HPDE6-E6E7 (cell line): ENCODE measurements at regions not wholly inside any gene's neighbourhood (a gene's known extent, or its start where the extent isn't known, plus 50 kb on each side); places are given as distances from the start of the nearest gene placed in this dataset.

Experiments
- DNase-seq: peaks from one replicate; pipeline ENCODE4 v3.0.0; 2011; ENCODE audit warnings: missing footprints; ENCODE audit errors: extremely low spot score

GRCh38 chr1:173128742-173129141 lies 78.0 kb upstream of the TNFSF18 start:
- DNase-seq: no peak

- no peak for DNase-seq
Observed at GRCh38 chr1:173127369-173128307, 76.9 kb upstream of the TNFSF18 start.

- no peak for DNase-seq
Observed at GRCh38 chr1:173126421-173126820, 75.7 kb upstream of the TNFSF18 start.

GRCh38 chr1:173122958-173123852 lies 72.5 kb upstream of the TNFSF18 start:
- DNase-seq: peak; percentile 79

DNA sequence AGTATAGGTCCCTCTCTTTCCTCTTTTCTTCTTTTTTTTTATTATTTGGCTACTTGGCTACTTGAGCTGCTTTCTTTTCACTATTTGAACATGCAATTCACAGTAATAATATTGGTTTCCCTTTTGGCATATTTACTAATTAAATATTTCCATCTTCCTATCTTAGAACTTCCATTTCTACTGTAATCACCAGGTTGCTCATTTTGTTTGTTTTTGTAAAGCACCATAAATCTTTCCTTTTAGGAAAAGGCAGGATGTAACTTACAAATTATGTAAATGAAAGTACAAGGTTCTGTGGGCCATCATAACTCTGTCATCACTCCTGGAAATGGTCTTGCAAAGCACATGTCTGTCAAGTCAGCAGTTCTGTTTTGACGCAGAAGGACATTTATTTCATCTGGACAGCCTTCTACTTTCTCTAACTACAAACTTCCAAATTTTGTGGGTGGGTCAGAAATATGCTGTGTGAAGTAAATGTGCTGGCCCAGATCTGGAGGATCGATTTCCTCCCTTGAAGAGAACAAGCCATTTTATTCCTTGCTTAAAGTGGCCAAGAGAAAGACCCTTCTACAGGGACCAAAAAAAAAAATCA lies 71.7 kb upstream of the TNFSF18 start:
- DNase-seq: no peak

- no peak for DNase-seq
Observed at GRCh38 chr1:173118404-173118803, 67.7 kb upstream of the TNFSF18 start.

DNA sequence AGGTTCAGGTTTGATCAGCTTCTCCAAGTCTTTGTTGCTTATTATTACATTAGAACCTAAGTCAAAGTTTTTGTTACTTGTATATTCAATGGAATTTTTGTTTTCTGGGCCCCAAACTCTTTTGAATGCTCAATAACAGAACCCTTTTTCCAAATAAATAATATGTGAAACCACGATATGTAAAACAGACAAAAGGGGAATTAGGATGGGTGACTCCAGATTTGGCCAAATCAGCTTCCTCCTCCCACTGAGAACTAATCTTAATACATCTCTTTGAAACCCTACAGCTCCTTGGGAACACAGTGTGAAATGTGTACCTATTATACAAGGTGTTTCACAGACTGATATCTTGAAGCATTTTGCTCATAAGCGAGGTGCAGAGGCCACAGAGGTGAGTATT lies 67.0 kb upstream of the TNFSF18 start:
- DNase-seq: no peak

DNA sequence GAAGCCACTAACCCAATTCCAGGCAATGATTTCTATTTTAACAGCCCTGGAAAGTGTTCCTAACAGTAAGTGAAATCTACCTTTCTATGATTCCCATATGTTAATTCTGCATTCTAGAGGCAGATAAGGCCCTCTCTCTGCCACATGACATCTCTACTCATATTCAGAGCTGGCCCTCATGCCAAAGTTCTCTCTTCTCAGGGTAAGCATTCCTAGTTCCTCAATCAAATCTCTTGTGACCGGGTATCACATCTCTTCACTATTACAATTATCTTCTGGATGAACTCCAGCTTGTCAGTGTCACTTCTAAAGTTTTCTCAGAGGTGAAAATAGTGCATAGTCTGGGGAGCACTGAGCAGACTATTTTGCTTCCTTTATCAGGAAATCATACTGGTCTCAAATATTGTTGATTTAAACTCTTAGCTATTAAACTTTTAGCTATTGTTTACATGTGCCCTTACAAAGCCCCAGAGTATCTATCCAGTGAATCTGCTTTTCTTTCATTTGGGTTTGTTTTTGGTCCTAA lies 66.4 kb upstream of the TNFSF18 start:
- DNase-seq: no peak

GRCh38 chr1:173114346-173114745 lies 63.6 kb upstream of the TNFSF18 start:
- no peak for DNase-seq

DNA sequence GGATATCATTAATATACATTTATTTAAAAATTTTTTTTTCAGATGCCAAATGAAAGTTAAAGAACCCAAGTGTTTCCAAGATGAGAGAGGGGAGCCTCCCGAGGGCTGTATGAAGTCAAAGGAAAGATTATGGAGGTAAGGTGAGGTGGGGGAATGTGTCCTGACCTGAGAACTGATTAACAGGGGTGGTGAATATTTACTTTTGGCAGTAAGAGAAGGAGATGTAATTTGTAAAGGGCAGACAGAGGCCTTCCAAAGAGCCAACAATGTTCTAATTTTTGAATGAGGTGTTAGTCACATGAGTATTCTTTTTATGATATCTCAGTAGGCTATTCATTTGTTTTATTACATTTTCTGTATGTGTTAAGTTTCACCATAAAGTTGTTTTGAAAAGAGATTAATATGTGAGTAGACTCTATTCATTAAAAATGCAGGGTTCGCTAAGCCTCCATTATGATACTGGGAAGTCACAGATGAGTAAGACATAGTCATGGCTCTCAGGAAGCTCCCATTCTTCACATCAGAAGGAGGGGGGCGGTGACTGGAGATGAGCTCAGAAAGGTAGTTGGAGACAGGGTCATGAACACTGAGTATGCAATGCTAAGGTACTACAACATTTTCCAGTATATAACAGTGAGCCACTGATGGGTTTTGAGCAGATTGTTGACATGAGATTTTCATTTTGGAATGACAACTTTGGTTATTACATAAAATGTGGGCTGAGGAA lies 62.4 kb upstream of the TNFSF18 start:
- DNase-seq: peak; percentile 58

- DNase-seq: no peak
Observed at GRCh38 chr1:173112129-173112528, 61.4 kb upstream of the TNFSF18 start.

GRCh38 chr1:173107696-173108095 lies 57.0 kb upstream of the TNFSF18 start:
- no peak for DNase-seq

- no peak for DNase-seq
Observed at GRCh38 chr1:173103006-173103405, 52.3 kb upstream of the TNFSF18 start.

GRCh38 chr1:173101589-173101988 lies 50.8 kb upstream of the TNFSF18 start:
- DNase-seq: no peak

DNA sequence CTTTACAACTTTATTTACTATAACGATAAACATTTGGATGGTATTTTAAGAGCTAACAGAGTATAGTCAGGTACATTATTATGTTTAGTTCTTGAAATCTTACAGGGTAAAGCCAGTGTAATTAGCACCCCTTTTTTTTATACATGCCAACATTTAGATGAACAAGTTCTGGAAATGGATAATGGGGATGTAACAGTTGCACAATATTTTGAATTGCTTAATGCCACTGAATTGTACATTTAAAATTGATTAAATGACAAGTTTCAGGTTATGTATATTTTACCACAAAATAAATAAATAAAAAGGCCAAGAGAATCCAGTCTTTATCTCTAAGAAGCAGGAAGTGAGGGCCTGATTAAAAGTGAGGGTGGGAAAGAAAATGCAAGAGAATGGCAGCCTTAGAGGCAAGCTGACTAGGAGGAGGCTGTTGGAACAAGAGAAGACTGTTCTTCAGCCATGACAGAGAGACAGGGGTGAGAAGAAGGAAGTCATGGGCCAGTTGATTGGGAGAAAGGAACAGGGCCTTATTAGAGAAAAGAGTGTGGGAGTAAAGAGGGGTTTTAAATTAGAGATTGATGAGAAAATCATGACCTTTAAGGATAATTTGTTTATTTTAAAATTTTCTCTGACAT lies 49.9 kb upstream of the TNFSF18 start:
- no peak for DNase-seq
